DOHH2 (cell line): ENCODE measurements at regions not wholly inside any gene's neighbourhood (a gene's known extent, or its start where the extent isn't known, plus 50 kb on each side); places are given as distances from the start of the nearest gene placed in this dataset.

Source experiments
- CTCF ChIP-seq: fragments of 200-600 bp; sonication (generic); IDR thresholded peaks from one replicate; pipeline ENCODE4 v1.5.1; 2014; ENCODE audit warnings: antibody characterized with exemption, mild to moderate bottlenecking, low read depth, low read length; ENCODE audit not compliant: poor library complexity, severe bottlenecking
- EZH2phosphoT487 ChIP-seq: fragments of 200-600 bp; sonication (generic); IDR thresholded peaks from 2 replicates; pipeline ENCODE4 v1.6.1; 2017; ENCODE audit warnings: borderline replicate concordance, mild to moderate bottlenecking, antibody characterized with exemption, low read length, moderate library complexity, mixed read lengths

GRCh38 chr3:31166249-31166885 is 271.9 kb upstream of the GADL1 start:
- no peak for TF ChIP-seq CTCF
- TF ChIP-seq EZH2phosphoT487: no peak
